NCI-H226 (cell line): ENCODE measurements at regions not wholly inside any gene's neighbourhood (a gene's known extent, or its start where the extent isn't known, plus 50 kb on each side); places are given as distances from the start of the nearest gene placed in this dataset.

Source experiments
- DNase-seq: peaks from one replicate; pipeline ENCODE4 v3.0.0-alpha.2; 2015

DNA sequence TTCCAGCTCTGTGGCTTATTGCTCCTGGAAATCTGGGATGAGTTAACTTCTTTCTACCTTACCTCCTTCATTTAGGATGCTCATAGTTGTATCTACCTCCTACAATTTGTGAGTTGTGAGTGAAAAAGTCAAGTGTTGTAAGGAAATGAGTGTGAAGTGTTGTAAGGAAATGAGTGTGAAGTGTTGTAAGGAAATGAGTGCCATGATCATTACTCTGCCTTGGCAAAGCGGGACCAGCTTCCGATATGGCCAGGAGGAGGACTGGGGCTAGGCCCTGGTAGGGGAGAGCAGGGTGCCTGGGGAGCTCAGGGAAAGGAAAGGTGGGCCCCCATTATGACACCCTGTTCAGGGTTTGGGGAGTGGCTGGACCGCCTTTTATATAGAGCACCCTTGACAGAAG lies 435.2 kb downstream of the FGF9 start:
- DNase-seq = no peak

DNA sequence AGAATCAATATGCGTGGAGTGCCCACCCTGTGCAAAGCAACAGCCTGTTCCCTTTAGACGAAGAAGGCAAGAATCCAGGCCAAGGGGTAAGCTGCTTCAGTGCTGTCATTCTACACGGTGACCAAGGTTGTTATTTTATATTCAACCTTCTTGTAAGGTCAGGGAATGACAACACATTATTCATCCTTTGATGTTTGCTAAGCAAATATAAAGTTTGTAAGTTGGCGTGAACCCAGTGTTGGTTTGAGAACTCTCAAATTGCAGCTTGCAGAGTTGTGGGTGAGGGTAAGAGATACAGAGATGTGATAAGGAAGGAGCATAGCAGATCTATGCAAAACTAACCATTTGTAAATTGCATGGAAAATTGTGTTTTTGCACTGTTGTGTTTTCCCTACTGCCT lies 436.7 kb downstream of the FGF9 start:
- DNase-seq = no peak

DNA sequence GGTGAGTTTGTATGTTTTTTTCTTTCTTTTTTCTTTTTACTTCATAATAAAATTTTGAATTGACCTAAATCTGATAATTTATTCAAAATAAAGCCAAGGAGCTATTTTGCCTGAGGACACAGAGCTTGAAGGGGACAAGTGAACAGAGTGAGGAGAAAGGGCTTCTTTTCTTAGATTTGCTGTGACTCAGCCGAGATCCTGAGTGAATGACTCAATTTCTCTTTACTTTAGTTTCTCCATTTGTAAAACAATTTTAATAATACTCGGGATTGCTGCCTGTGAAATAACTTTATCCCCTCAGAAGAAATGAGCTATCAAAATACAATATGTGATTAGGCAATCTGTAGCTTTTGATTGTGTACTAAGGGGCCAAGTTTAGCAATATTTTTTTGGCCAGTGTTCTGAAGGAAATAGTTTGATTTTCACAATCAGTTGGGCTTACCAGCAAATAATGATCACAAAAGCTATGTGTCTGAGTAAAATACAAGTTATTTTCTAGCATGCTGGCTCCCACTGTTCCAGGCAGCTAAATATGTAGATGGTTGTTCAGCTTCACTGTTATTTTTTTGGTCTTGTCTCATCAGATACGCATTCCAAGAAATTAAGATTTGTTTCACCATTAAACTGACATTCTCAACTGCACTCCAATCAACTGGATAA lies 437.5 kb downstream of the FGF9 start:
- DNase-seq = no peak

DNA sequence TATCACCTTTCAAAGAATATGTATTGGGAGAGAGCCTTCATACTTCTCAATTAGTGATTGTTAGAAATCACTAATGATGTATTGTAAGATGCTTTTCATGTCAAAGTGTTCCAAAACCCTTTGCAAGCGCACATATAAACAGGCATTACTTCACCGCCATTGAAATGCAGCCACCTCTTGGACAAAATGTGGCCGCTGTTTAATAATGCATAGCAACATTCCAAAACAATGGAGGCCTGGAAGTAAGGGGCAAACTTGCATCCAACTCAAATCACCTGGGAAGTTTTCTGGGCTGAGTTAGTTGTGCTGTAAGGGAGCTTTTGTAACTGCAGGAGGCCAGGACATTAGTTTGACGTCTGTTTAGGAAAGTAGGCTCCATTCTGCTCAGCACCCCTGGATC lies 438.1 kb downstream of the FGF9 start:
- no peak for DNase-seq

DNA sequence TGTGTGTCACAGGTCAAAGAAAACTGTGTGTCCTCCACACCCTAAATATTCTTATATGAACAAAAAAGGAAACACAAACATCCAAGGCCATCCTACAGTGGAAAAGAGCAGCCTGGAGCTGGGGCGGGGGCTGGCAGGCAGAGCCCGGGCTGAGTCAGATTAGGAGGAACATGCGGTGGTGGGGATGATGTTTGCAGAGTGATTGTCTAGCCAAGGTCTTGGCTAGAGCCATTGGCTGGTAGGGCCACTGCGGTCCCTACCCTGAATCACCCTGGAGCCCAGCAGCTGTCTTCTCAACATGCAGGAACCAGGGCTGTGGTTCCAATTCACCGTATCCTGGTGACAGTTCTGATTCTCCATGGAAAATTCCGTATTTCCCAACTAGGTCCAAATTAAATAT lies 439.5 kb downstream of the FGF9 start:
- DNase-seq = no peak

DNA sequence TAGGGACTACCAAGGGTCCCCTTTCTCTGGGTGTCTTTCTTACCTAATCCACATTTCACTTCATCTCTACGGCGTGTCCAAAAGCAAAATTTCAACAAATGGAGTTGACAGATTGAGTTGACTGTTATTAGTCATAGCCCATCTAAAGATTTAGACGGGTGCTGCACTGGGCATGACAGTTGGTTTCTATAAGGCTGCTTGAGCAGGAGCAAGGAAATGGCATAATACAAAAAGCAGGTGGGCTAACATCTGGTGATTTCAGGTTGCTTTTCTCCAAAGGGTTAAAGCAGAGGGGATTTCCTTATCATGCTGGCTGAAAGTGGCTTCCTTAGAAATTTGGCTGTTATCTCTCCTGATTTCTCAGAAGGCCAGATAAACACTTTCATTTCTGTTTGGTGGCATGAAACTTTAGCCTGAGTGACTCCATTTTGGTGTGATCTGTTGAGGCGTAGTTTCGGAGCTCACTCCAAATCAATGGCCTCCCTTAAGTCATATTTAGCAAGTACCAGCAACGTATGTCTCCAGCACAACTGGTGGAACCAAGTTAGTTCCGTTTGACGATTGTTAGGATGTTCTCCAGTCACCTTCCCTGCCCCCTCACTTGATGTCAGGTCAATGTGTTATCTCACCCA lies 440.4 kb downstream of the FGF9 start:
- DNase-seq = no peak

DNA sequence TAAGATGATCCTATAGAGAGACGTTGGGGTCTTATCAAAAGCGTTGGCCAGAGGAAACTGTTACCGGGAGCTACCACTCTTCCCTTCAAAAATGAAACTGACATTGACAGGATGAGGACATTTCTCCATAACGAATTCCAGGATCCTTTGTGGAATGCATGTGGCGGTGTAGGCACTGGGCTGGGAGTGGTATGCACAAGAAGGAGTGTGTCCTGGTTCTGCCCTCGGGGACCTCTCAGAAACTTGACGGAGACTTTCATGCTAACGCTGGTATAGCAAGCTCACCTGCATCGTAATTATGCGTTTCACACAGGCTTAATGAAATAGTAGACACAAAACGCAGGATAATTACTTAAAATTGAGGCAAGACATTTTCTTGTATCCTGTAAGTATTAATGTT lies 441.1 kb downstream of the FGF9 start:
- DNase-seq = no peak

DNA sequence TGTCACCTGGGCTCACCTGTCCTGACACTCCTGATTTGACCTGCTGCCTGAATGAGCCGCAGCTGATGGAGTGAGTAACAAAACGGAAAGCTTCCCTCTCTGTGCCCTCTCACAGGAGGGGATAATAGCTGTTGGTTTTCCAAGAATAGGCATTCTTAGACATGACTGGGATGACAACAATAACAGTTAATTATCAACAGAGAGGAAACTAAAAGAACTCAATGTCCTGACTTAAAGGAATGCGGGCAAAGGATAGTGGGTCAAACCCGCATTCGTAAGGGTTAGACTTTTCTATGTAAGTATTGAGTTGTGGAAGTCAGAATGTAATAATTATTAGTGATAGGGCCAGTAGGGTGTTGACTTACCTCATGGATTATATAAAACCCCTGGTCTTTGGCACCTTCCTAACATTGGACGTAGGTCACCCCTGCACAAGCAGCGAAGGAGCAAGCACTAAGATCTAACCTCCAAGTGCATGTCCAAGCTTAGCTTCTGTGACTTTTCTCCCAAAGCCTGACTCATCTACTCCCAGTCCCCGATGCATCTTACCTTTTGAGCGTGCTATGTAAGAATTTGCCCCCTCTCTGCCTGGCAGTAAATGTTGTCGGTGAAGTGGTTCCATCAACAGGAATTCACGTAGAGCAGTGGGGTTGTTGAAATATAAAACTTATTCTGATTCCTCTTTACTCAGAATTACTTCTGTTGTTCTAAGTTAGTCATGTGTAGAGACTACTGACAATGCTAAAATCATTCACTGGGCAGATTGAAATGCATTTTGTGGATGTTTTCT lies 442.3 kb downstream of the FGF9 start:
- no peak for DNase-seq

DNA sequence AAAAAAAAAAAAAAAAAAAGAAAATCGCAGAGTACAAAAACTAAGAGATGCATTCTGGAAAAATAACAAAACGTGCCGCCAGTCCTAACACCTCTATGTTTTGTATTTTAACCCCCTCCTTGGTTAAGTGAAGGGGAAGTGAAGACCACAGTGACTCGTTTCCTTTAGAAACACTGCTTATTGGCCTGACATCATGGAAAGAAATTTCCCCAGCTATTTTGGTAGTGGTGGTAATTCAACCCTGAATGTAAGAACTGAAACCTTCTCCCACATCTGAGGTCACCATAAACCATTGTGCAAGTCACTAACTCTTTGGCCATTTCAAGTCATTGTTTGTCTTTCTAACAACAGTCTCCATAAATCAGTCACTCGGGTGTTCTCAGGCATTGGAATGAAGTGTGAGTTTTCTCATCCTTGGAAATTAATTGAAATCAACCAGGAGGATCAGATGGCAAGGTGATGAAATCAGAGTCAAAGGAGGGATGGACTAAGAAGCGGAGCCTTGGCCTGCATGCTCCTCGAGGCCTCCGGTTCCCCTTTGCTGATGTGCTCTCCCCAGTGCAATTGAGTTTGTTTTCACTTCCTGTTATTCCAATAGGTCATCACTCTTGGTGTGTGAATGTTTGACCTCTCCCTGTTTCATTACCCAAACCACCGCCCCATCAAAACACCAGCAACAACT lies 443.9 kb downstream of the FGF9 start:
- peak; percentile 24 for DNase-seq

DNA sequence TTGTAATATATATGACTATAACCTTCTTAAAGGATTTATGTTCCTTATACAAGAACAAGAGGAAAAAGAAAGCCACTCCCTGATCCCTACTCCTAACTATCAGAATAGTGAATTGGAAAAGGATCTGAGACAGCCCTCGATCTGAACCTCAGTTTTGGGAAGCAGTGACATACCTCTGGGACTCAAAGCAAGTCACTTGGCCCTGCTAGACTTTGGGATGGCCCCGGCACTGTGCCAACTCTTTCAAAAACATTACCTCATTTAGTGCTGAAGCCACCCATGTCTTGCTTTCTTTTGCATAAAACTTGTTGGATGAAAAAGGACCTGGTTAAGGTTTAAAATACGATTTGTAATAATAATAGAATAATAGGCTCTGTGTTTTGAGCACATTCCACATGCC lies 447.3 kb downstream of the FGF9 start:
- no peak for DNase-seq

DNA sequence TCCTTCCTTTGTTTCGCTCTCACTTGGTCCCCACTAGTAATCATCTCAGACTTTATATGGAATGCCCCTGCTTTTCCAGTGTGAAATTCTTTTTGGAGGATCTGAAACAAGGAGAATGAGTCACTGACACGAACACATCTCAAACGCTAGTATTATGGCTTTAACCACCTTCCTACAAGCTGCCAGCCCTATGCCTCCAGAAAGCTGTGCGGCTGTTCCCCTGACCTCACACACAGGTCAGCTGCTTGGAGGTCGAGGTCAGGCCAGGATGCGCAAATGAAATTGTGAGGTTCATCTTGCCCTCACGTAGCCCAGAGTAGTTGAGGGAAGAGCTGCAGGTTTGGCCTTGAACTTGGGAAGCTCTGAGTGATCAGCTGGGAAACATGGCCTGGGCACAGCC lies 449.8 kb downstream of the FGF9 start:
- no peak for DNase-seq

DNA sequence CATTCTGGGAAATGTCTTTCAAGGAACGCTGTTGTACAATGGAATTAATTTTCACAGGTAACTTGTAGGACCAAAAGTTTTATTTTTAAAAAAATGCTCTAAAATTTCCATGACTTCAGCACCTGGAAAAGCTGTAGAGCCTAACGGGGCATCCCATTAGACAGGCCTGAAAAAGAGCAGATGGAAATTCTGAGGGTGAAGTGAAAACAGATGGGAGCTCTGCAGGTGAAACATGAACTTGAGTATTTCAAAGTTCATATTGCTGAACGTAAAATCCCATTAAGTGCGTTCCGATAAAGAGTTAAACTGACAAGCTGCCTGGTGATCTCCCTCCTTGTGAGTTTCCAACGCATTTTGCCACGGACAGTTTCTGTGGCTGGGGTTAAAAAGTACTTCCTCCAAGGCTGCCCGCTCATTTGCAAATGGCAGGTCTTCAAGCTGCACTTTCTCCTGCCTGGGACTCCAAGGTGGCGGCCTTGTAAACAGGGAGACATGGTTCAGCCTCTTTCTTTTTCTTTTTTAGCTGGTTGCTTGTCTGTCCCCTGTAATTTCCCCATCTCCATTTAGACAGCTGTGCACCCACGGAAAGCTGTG lies 450.4 kb downstream of the FGF9 start:
- DNase-seq = no peak

DNA sequence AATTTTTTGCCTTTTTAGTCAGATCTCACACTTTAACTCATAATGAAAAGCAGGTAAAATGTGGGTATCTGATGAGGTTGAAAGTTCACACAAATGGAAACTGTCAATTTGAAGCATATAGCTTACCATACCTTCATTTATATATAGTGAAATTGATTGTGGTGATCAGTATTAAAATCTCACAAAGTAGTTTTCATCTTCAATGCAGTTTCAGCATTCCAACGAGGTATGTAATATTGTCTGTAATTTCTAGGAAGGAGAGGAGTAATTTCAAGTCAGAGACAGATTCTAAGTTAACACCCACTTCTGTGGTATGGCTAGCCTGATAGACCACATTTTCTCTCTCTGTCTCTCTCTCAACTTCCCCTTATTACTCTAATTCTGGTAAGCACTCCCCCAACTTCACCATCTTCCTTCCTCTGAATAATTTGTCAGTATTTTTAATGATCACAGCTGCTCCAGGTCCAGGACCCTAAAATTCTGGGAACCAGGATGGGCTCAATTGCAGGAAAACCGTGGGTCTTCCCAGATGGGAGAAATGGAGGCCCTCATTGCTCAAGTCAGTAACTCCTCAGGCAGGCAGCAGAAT lies 455.7 kb downstream of the FGF9 start:
- no peak for DNase-seq

DNA sequence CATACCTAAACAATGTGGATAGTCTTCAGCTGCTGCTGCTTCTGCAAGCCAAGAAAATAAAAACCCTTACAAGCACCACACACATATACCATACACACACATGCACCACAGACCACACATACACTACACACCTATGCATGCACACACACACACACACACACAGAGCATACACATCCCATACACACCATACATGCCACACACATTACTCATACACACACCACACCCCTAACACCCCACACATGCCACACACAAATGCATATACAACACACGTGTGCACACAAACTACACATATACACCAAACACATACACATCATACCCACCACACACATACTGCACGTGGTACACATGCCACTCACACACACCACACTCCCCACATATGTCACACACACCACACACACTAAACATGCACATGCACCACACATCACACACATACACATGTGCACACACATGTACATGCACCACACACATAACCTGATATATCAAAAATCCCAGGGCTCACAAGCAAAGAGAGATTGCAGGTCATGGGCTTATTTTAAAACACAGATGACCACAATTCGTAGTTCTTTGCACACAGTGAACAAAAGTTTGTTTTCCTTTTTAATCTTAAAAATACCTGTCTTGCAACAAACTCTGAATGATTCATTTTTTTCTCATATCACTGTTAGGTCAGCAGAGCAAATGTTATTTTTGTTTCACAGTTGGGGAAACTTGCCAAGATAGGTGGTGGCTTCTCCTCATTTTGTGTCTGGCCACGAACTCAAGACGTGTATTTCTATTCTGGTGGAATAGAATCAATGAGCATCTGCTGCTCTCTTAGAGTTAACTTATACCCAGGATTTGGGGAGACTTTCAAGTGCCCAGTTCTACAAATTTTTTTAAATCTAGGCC lies 456.6 kb downstream of the FGF9 start:
- no peak for DNase-seq

DNA sequence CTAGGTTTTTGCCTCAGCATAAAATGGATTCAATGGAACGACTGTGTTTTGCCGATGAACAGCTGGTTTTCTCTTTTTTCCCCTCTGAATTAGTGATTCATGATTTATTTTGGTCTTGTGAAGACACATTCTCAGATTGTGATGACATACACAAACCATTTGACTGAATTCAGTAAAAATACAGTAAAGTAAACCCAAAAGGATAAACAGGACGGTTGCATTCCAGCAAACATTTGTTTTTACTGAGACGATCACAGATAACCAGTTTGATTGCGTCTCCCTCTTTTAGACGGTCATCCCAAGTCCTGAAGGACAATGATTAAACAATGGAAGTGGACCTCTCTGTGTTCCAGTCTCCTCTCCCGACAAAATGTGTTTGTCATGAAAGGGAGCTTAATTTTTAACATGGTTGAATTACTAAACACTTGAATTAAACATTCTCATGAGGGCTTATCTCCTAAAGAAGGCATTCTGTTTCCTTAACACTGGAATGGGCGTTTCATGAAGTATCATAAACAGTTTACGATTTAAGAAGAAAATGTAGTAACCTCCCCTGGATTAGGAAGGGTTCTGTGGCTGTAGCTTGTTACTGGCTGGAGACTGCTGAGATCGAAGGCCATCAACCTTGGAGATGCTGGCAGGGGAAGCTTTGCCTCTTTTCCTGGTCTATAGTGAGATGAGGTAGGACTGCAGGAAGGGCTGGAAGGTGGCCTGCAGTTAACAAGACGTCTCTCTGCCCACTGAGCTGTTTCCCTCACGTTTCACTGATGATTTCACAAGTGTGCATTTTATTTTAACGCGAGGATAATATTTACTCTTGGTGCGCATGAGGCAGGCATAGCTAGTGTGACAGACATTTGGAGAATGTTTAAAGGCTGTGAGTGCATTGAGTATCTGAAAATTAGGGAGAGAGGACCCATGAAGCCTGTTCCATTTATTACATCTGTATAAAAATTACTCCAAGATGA lies 457.9 kb downstream of the FGF9 start:
- DNase-seq = no peak

DNA sequence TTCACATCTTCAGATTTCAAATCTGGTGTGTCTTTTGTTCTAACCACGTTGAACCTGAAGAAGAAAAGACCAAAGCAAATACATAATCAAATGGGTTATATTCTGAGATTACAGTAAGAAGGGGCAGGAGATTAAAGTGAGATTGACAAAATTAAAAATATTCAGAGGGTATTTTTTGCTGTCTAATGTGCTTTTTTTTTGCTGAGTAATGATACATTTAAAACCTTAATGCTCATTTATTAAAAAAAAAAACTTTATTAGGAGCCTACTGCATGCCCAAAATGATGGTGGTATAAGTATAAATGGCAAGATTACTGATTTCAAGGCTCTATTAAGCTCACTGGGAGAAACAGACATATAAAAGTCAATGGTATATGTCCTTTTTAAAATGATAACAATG lies 459.4 kb downstream of the FGF9 start:
- no peak for DNase-seq

DNA sequence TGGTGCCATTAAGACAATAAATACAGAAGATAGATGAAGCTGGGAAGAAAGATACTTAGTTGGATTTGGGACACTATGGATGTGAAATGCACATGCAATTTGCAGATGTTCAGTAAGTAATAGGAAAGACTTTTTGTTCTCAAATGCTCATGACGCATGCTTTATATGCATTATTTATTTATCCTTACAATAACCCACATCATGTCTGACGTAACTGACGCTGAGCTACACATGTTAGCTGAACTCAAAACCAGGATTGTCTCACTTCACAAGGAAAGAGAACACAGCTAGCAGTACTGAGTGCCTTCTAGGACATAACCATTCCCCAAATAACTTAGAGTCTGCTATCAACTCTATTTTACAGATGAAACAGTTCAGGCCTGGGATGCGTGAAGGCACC lies 463.4 kb downstream of the FGF9 start:
- no peak for DNase-seq

DNA sequence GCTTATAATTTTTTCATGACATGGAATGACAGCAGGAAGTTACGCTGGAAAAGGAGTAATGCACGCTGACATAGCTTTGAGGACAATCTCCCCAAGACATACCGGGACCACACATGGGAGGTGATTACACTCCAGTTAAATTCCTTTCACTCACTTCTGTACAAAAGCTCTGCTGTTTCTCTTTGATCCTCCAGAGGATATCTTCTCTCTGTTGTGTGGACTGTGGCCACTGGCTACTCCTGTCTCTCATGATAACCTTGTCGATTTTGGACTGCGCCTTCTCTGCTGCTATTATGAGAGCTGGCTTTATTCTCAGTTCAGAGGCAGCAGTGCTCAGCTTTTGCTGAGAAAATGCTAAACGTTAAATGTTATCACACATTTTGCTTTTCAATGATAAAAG lies 464.6 kb downstream of the FGF9 start:
- no peak for DNase-seq

DNA sequence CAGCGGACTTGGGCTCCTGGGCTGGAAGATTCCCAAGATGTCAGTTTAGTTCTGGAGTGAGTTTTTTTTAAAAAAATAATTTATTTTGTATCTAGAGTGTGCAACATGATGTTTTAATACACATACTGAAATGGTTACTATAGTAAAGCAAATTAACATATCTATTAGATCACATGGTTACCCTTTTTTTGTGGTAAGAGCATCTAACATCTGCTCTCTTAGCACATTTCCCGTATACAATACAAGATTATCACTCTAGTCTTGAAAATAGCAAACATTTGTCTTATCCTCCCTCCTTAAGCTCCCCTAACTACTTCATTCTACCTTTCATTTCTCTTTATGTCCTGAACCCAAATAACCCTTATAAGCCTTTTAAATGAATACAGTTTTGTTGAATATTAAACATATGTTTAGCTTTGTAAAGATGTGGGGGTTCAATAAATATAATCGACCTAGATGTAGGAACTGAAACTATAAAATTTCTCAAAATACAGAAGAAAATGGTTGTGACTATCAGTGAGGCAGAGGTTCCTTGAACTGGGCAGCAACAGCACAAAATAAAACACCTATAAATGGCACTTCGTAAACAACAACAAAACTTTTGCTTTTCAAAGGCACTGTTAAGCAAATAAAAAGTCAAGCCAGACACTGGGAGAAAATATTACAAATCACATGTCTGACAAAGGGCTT lies 466.6 kb downstream of the FGF9 start:
- DNase-seq = no peak

DNA sequence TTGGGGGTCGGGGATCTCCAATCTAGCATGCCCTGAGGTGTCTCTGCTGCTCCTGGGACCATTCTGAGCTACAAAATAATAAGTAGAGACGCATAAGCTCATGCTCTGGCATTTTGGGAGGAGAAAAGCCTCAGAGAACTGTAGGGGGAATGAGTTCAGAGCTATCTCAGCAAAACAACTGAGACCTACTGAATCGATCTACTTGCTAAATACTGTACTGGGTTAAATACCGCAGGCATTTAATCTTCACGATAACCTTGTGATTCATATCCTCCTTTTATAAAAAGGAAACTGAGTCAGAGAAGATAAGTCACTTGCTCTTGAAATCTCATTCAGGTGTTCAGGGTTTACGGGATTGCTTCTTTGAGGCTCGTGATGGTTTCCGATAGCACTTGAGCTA lies 468.1 kb downstream of the FGF9 start:
- DNase-seq = no peak
